A204.1 (cell line): ENCODE measurements at regions not wholly inside any gene's neighbourhood (a gene's known extent, or its start where the extent isn't known, plus 50 kb on each side); places are given as distances from the start of the nearest gene placed in this dataset.
"Not testable (repeated sequence)": the region's sequence is repeated elsewhere in the genome, so short reads cannot be mapped to it uniquely, and the experiment has no call there.

ENCODE experiments used
- FAIRE-seq: peaks from 2 replicates; lab custom pipeline; 2012; peaks lifted over from hg19 to GRCh38; lab: Jason Lieb, UNC

DNA sequence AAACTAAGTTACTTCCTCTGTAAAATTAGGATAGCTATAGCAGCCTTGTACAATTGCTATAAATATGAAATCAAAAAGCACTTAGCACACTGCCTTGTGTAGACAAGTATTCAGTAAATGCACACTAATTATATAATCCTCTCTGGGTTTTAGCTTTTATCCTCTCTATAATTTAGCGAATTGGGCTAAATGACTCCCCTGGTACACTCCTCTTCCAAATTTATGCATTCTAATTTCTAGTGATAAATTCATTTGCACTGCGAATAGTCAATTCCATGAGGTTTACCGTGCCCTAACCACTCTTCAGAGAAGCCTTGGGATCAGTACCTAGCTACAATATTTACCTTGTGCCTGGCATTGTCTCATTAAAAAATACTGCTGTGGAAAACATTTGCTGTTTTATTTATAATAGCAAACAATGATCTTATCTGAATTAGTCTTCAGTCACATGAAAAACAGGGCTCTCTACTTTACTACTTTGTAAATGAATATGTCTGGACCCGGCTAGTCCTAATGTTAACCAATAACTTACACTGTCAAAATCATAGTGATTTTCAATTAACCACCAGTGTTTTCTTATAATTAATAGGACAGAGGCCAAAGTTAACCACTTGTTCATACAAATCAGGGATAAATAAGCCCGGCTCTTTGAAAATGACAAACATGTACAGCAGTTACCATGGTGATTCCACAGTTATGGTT lies 577.9 kb downstream of the IPMK start:
- no peak for FAIRE-seq

DNA sequence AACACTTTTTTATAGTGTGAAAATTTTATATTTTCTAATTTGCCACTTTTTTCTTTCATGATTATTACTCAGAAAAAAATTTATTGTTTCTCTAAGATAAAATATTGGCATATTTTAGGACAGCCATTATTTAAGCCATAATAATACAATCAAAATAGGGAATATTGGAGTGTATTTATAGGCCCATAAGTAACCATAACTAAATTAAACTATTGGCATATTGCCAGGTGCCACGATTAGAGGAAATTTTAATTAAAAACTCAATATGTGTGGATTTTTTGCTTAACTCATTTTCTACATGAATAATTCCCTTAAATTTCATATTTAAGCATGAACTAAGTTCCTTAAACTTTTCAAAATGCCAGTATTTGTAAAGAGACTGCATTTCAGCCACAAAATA lies 587.8 kb downstream of the IPMK start:
- FAIRE-seq, result no peak

DNA sequence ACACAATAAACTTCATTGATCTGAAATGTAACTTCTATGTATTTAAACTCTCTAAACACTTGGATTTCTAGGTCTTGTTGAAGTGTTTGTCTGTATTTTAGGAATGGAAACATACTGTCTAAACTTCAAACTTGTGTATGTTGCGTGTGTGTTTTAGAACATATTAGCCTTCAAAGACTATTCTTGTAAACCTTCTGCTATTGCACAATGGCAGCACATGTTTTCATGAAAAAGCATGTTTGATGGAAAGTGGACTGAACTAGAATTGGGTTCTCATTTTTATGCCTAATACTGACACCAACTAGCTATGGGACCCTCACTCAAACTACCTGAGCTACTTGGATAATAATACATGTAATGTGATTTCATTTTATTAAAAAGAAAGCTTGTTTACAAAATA lies 592.6 kb downstream of the IPMK start:
- no peak for FAIRE-seq

DNA sequence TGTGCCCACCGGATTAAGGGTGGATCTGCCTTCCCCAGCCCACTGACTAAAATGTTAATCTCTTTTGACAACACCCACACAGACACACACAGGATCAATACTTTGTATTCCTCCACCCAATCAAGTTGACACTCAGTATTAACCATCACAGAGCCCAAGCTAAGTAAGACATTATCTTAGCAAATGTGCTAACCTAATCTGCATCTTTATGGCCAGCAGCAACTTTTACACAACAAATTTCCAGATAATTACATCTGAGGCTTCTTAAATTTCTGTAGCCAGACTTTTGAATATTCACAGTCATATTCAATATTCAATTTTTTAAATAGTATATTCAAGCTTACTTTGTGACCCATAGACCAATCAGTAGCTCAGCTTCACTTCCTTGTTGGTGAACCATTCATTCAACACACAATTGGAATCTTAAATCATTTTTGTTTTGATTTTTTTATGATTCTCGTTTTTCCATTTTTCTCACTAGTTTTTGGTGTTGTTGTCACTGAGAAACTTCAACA lies 594.2 kb downstream of the IPMK start:
- no peak for FAIRE-seq

DNA sequence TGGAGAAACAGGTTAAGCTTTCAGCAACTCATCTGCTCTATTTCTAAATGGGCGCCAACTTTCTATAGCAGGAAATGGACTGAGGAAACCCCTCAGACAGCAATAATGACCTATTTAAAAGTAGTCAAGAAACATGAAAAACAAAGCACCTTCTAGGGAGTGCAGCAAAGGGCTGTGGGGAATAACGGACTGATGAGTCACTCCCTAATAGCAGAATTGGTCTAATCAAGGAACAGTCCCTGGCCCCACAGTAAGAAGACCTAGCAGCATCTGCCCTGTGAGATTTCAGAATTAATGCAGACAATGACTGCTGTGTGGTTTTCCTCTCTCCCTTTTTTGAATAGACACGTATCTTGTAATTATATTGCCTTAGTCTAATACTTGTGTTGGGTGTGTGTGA lies 602.9 kb downstream of the IPMK start:
- FAIRE-seq, result no peak

DNA sequence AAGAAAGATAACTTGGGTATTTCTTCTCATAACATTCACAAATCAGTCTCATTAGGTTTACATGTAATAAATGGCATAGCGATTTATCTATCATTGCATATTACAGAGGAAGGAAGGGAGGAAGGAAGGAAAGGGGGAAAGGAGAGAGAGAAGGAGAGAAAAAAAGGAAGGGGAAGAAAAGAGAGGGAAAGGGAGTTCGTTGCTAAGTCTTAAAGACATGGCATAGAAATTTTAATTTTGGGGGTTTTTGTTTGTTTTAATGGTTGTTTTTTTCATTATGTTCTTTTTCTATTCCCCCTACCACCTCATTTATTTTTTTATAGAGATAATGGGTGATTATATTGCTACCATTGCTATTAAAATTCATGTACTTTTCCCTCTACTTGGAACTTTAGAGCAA lies 604.3 kb downstream of the IPMK start:
- FAIRE-seq, result no peak

DNA sequence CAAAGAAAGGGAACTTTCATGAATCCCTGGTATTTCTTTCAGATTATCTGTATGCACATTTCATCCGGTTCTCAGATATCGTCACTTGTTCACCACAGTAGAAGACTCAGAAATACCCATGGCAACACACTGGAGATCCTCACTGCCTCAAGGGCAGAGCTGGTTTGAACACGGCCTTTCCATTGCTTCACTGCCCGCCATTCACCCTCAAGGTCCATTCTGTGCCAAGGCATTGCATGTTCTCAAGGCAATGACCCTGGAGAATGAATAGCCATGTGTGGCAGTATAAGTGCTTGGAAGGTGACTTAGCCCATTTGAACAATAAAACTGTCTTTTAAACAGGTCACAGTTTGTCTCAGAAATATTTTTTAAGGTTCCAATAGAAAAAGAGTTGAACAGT lies 606.5 kb downstream of the IPMK start:
- FAIRE-seq, result no peak

DNA sequence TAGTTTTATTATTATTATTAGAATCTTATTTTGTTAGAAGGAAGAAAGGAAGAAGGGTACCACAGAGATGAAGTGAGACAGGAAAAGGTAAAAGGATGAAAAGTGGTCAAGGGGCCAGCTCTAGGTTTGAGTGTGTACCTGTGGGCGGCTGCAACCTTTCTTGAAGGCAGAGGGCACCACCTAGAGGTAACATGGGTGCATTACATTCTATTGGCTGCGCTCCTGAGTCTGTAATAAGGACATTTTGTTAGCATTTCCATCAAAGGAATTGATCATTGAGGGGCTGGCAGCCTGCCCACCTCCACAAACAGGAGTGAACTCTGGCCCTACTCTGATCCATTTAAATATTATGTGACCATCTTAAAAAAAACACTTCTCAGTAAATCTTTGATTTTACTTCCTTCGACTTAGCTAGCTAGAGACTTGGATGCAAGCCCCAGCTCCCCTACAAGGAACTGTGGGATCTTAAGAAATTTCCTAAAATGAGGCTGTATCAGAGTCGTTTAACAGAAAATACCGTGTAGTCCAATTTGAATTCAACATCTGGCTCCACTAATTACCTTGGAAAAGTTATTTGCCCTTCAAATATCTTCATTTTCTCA lies 610.4 kb downstream of the IPMK start:
- no peak for FAIRE-seq

DNA sequence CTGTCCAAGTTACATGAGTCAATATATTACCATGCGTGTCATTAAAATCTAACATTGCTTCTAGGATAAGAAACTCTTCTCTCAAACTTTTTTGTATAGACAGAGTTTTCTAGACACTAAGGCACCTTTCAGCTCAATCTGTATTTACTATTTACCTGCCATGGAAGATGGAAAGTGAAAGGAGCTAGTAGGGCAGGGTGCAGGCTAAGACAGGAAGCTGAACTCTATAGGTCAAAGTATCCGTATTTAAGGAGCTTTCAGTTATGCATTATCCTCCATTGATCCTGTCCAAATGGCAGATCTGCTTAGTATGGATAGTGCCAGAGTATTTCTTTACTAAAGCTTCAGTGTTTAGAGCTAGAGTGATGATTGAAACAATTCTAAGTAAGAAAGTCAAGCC lies 612.8 kb downstream of the IPMK start:
- no peak for FAIRE-seq

DNA sequence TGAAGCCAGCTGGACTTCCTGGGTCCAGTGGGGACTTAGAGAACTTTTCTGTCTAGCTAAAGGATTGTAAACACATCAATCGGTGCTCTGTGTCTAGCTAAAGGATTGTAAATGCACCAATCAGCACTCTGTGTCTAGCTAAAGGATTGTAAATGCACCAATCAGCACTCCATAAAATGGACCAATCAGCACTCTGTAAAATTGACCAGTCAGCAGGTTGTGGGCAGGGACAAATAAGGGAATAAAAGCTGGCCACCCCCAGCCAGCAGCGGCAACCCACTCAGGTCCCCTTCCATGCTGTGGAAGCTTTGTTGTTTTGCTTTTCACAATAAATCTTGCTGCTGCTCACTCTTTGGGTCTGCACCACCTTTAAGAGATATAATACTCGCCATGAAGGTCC lies 622.6 kb downstream of the IPMK start:
- FAIRE-seq, result not testable (repeated sequence)

DNA sequence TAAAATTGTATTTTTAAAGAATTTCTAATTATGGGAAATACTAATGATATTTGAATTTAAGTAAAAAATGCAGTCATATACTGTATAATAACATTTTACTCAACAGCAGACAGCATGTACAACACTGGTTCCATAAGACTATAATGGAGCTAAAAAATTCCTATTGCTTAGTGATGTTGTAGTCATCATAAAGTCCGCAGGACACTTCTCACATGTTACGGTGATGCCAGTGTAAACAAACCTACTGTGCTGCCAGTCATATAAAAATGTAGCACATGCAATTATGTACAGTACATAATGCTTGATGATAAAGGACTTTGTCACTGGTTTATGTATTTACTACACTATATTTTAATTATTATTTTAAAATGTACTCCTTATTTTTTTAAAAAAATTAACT lies 629.3 kb downstream of the IPMK start:
- FAIRE-seq, result no peak

DNA sequence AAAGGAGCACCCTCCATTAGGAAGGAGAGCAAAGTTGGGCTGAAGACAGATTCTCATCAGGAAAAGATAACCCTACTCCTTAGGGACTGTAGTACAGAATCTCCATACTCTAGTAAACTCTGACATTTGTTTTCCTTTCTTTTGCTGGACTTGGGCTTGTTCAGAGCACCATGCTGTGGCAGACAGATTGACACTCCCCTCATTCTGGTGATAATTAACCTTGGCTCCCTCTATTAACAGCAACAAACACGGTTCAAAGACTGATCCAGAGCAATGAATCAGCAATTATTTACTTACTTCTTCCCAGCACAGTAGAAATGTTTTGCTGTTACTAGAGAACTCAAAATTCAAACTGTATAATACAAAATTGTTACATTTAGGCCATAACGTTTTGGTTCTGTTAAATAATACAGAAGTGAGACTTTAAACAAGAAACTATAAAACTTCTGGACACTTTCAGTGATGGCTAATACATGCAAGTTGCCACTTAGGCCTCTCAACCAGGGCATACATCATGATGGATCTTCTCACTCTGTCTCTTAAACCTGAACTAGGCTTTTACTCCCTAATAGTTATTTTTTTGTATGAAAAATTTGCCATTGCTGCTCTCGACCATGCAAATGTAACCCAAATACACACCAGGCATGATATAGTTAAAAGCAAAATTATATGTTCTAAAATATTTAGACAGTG lies 639.0 kb downstream of the IPMK start:
- FAIRE-seq, result no peak

DNA sequence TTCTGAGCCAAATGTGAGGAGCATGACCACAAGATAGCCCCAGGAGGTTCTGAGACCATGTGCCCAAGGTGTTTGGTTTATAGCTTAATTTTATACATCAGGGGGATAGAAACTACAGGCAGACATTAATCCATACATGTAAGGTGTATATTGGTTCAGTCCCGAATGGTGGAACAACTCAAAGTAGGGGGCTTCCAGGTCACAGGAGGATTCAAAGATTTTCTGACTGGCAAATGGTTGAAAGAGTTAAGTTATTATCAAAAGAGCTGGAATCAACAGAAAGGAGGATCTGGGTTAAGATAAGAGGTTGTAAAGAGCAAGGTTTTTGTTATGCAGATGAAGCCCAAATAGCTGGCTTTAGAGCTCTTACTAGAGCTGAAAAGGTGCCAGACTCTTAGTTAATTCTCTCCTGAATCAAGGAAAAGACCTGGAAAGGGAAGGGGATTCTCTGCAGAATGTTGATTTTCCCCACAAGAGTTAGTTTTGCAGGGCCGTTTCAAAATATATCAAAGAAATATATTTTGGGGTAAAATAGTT lies 640.0 kb downstream of the IPMK start:
- FAIRE-seq, result no peak

DNA sequence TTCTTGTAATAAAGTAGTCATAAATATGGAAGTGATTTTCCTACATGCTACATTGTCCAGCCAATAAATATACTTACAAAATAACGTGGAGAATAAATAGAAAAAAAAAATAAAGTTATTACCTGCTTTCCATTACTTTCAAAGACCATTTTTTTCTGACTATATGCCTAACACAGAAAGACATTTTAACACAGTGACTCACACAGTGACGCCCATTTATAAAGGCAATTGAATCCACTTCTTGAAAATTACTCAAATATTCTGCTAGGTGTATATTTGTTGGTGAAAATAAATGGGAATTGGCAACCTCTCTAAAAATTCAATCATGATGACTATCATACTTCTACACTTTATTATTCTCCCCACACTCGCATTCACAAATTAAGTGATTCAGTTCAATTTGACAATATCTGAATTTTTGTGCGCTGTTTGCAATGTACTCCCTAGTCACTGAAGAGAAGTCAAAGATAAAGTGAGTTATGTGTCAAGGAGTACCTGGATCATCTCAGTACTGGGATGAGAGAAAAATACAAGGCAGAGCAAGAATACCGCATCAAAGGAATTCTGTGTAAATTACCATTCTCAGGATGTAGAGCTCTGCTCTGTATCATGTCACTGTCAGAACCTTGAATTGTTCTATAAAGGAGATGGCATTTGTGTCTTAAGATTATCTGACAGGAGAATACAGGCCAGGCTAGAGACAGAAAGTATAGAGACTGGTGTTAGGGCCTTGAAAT lies 642.7 kb downstream of the IPMK start:
- no peak for FAIRE-seq

DNA sequence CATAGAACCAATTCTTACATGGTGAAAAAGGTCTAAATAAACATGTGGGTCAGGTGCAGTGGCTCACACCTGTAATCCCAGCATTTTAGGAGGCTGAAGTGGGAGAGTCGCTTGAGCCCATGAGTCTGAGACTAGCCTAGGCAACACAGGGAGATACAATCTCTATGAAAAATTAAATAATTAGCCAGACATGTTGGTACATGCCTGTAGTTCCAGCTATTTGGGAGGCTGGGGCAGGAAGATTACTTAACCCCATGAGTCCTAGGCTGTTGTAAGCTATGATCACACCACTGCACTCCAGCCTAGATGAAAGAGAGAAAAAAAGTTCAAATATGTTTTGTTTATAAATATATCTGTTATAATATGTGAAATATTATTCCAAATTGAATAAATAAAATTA lies 643.6 kb downstream of the IPMK start:
- FAIRE-seq, result no peak

DNA sequence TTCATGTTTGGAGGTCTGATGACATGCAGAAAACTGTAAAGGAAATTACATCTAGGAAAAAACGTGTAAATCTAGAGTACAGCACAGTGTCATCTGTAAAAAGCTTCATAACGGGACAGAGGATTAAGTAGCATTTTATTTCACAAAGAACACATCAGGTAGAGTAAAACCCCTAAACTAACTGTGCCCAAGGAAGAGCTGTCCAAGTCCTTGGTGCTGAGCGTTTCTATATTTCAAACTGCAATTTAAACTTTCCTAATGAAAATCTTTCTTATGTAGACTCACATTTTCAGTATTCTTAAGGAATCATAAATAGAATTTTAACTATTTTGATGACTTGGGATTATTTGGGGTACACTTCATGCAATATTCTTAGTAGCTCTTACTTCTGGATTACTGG lies 646.2 kb downstream of the IPMK start:
- no peak for FAIRE-seq

DNA sequence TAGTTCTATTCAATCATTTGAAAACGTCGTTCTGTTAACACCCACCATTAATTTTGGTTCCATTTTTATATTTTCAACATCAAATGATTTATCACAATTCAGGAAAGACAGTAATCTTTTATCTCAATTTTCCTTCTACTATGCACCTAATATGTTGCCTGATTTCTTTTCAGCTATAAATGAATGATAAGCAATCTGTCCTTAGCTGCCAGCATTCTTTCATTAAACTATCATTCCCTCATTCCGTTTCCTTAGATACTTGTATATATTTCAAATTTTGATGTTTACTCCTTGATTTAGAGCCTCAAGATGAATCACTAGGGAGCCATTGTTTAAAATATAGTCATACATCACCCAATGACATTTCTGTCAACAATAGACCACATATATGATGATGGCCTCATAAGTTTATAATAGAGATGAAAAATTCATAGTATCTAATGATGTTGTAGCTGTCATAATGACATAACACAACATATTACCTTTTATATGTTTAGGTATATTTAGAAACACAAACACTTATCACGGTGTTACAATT lies 661.7 kb downstream of the IPMK start:
- no peak for FAIRE-seq

DNA sequence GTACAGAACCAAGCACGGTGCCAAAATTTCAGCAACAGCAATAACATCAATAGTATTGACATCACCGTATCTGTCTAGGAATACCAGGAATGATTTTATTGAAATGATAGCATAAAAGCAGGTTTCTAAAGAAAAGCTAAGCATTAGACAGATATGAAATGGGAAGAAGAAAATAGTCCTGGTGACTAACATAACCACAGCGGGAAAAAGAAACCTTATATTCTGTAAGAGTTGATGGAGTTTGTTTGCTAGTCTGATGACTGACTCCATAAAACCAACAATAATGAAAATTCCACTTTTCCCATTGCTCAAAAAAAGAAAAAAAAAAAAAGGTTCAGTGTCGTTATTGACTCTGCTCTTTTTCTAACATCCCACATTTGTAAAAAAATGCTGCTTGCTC lies 668.3 kb downstream of the IPMK start:
- FAIRE-seq, result no peak

DNA sequence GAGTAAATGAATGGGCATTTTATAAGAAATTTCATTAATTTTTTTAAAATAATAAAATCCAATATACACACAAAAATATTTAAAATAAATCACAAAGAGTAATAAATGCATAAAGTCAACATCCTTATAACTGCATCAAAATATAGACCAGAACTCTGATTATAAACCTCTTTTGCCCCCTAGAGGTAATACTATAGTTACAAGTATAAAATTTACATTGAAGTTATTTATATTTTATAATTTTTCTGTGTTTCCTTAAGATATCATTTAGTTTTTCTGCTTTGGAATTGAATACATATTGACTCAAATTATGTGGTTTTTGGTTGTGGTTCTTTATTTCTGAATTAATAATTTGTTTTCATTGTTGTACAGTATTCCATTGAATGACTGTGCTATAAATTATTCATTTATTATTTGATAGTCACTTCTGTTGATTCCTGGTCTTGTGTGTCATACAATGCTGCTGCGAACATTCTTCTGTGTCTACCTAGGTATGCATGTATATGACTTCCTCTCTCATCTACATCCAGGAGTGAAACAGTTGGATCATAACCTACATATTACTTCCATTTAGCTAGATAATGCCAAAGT lies 673.6 kb downstream of the IPMK start:
- FAIRE-seq, result peak; percentile 95

DNA sequence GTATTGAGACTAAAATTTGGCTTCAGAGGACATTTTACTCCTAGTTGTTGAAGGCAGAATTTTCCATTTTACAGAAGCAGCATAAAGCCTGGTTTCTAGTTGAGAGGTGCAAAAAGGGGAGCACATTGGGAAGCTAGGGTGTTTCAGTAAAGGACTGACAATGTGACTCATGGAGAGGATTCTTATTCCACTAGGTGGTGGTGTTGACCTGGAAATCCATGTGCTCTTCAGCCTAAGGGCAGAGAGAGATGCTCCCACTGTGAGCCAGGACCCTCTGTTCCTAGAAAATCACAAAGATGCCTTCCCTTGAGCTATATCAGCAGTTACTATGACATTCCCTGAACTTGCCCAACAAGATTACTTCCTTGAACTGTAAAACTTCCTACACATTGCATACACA lies 687.8 kb downstream of the IPMK start:
- FAIRE-seq, result no peak

DNA sequence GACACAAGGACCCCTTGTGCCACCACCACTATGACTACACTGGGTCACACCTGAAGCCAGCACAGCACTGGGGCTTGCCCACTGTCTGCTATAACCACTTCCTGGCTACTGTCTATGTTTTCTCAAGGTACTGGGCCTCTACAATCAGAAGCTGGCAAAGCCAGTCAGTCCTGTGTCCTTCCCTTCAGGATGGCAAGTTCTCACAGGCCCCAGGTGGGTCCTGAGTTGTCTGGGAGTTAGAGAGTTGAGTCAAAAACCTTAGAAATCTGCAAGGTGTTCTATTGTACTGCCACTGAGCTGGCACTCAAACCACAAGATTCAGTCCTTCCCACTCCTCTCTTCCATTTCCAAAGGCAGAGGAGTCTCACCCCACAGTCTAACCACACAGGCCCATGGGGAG lies 705.5 kb downstream of the IPMK start:
- no peak for FAIRE-seq

DNA sequence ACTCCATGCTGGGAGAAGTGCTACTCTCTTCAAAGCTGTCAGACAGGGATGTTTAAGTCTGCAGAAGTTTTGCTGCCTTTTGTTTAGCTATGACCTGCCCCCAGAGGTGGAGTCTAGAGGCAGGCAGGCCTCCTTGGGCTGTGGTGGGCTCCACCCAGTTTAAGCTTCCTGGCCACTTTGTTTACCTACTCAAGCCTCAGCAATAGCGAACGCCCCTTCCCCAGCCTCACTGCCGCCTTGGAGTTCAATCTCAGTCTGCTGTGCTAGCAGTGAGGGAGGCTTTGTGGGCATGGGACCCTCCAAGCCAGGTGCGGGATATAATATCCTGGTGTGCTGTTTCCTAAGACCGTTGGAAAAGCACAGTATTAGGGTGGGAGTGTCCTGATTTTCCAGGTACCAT lies 715.9 kb downstream of the IPMK start:
- FAIRE-seq, result not testable (repeated sequence)
